ENCODE measurements at regions not wholly inside any gene's neighbourhood (a gene's known extent, or its start where the extent isn't known, plus 50 kb on each side); places are given as distances from the start of the nearest gene placed in this dataset.
A peak's percentile ranks its signal among the peaks of the same experiment; 100 is the strongest.
"Not testable (repeated sequence)": the region's sequence is repeated elsewhere in the genome, so short reads cannot be mapped to it uniquely, and the experiment has no call there.

DNA sequence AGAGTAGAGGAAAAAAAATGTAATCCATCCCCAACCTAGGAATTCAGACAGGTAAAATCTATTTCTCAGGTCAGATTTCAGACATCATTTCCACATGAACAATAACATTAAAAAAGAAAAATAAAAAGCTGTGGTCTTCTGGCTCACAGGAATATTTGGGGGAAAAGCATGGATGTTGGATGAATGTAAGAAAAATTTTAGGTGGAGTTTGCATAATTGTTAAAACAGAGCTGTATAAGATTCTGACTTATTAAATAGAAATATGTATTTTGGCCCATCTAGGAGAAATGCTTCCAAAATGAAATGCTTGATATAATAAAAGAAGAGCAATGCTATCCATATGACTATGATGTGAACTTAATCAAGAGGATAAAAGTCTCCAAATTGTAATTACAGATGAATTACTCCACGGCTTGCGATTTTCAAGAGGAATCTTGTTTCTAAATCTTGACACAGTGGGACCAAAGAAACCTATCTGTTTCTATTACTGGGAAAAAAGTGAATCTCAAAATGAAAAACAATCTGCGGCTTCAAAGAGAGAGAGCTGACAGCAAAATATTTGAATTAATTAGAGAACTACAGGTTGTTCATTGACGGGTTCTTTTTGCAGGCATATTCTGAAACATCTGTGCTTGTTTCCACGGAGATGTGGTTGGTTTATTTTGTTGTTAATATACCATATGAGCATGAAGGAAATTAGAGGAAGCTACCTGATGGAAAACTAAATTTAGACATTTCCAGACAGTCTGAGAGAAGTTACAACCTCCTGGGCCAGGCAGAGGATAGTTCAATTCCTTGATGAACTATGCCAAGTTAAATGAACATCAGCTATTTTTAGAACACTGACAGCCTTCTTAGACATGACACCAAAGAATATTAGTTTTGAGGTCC is 468.7 kb downstream of the PID1 start:
- DNase-seq (ENCODE audit: missing footprints) (no peak), ATAC-seq (no peak)
- intact Hi-C loops (cut with DNase I) = no loop called here

- ATAC-seq (no peak), DNase-seq (ENCODE audit: missing footprints) (no peak)
- intact Hi-C loops (cut with DNase I) = no loop called here
Measured at GRCh38 chr2:228801451-228801850, 469.6 kb downstream of the PID1 start.

- no peak for ATAC-seq
- no peak for DNase-seq (ENCODE audit: missing footprints)
- intact Hi-C loops (cut with DNase I) = no loop called here
Measured at GRCh38 chr2:228799208-228799588, 471.9 kb downstream of the PID1 start.

- ATAC-seq (no peak), DNase-seq (ENCODE audit: missing footprints) (no peak)
- intact Hi-C loops (cut with DNase I) = no loop called here
Measured at GRCh38 chr2:228798458-228799207, 472.5 kb downstream of the PID1 start.

DNA sequence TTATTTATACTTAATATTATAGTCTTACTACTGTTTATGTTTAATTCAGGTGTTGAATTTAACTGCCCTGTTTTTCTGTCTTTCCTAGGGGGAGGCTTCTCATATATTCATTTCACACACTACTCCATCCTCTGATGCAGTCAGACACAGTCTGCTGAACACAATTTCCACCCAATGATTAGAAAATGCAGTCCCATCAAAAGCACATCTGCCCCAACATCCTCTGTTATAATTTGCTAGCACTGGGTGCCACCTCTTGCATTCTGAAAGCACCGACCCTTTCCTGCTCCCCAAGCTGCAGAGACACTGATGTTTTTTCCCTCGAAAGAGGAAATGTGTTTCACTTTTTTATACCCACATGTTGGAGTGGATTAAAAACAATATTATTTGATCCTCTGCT is 474.7 kb downstream of the PID1 start:
- DNase-seq (ENCODE audit: missing footprints) = no peak
- no peak for ATAC-seq
- intact Hi-C loops (cut with DNase I) = no loop called here

- intact Hi-C loops (cut with DNase I) = no loop called here
- ATAC-seq = no peak
- DNase-seq (ENCODE audit: missing footprints) = no peak
Measured at GRCh38 chr2:228793116-228793515, 478.0 kb downstream of the PID1 start.

DNA sequence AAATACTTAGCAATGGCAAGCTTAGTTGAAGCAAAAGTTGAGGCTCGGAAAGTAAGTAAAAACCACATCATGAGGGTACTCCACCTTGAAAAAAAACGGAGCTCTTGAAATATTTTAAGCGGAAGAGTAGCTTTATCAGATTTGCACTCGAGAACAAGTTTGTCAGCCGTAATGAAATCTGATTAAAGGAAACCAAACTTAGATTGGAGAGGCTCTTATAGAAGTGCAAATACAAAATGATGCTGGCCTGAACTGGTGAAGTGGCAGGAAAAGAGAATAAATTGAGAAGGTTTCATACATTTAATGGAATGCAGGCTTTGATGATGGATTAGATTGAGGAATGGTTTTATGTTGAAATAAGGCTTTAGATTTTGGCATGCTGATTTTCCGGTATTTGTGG is 484.2 kb downstream of the PID1 start:
- intact Hi-C loops (cut with DNase I) = no loop called here
- ATAC-seq = no peak
- DNase-seq (ENCODE audit: missing footprints) = no peak

- no peak for DNase-seq (ENCODE audit: missing footprints)
- intact Hi-C loops (cut with DNase I) = no loop called here
- no peak for ATAC-seq
Measured at GRCh38 chr2:228782281-228782680, 488.8 kb downstream of the PID1 start.

DNA sequence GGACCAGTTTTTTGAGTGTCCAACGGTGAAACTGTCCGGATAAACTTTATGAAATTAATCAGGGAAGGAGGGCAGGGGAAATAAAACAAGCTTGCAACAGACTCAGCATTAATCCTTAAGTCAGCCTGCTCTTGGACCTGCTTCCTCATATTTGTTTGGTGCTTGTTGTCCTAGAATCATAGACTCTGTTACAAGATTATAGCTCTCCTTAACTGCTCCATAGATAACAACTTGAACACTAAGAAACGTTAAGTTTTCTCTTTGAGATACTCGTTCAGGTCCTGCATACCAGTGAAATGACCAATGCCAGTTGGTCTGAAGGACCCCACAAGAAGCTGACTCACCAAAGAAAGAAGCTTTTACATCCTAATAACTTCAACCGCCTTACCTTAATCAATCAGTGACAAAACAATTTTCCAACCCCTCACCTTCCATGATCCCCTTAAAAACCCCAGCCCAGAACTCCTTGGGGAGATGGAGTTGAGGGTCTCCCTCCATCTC is 493.2 kb downstream of the PID1 start:
- no peak for ATAC-seq
- DNase-seq (ENCODE audit: missing footprints) = no peak
- intact Hi-C loops (cut with DNase I) = no loop called here

- DNase-seq (ENCODE audit: missing footprints) = no peak
- no peak for ATAC-seq
- intact Hi-C loops (cut with DNase I) = no loop called here
Measured at GRCh38 chr2:228774548-228774947, 496.5 kb downstream of the PID1 start.

DNA sequence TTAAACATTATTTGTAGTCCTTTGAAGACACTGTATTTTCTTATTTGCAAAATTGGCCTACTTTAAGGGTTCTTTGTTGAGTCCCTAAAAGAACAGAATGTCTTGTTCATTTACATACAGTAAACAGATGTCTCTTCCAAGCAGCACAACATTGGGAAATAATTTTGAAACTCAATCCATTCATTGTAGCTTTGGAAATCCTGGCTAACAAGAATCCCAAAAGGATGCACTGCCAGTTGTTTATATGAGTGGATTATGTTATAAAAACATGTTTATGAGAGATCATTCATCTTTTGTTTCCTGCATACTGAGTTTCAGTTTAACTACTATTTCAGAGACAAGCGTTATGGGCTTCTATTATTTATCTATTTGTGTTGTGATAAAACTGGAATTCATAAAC is 499.3 kb downstream of the PID1 start:
- intact Hi-C loops (cut with DNase I) = no loop called here
- DNase-seq (ENCODE audit: missing footprints) (no peak), ATAC-seq (peak; percentile 87)

GRCh38 chr2:228771315-228771714 is 499.8 kb downstream of the PID1 start:
- intact Hi-C loops (cut with DNase I) = no loop called here
- DNase-seq (ENCODE audit: missing footprints) (no peak), ATAC-seq (peak; percentile 30)

DNA sequence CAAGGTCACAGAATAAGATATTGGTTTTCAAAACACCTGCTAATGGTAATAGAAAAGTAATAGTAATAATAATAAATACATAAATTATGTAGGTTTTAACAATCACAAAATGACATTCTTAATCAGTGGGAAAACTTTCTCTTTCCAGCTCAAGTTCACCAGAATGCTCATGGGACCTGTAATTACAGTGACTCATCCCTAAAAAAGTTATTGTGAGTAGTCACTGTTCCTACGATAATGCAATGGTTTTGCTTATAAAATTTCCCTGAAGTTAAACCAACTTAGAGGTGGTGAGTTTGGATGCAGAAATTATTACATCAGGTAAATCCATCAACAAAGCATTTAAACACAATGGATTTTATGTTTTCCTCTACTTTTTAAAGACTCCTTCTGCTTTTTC is 502.3 kb downstream of the PID1 start:
- intact Hi-C loops (cut with DNase I) = no loop called here
- DNase-seq (ENCODE audit: missing footprints) = no peak
- ATAC-seq = no peak

GRCh38 chr2:228768141-228768540 is 502.9 kb downstream of the PID1 start:
- intact Hi-C loops (cut with DNase I); DNase-seq (ENCODE audit: missing footprints); ATAC-seq: not testable (repeated sequence)

GRCh38 chr2:228767196-228767595 is 503.9 kb downstream of the PID1 start:
- intact Hi-C loops (cut with DNase I) = no loop called here
- ATAC-seq (peak; percentile 35), DNase-seq (ENCODE audit: missing footprints) (no peak)

- intact Hi-C loops (cut with DNase I) = no loop called here
- DNase-seq (ENCODE audit: missing footprints) = no peak
- ATAC-seq = no peak
Measured at GRCh38 chr2:228763379-228763981, 507.6 kb downstream of the PID1 start.

DNA sequence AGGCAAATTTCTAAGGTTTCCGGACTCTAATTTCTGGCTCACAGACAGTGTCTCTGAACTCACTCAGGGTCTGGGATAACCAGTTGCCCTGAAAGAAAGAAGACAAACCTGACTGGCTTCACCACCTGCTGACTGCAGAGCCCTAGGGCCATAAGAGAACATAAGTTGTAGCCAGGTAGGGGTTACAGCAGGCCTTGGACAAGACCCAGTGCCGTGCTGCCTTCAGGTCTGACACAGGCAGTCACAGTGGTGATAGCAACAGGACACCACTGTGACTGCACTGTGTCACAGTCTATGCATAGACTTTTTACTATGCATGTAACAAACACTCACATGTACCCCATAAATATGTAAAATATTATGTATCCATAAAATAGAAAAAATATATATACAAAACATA is 508.5 kb downstream of the PID1 start:
- ATAC-seq (peak; percentile 52), DNase-seq (ENCODE audit: missing footprints) (no peak)
- intact Hi-C loops (cut with DNase I) = no loop called here

GRCh38 chr2:228755661-228756060 is 515.4 kb downstream of the PID1 start:
- intact Hi-C loops (cut with DNase I); DNase-seq (ENCODE audit: missing footprints); ATAC-seq: not testable (repeated sequence)

DNA sequence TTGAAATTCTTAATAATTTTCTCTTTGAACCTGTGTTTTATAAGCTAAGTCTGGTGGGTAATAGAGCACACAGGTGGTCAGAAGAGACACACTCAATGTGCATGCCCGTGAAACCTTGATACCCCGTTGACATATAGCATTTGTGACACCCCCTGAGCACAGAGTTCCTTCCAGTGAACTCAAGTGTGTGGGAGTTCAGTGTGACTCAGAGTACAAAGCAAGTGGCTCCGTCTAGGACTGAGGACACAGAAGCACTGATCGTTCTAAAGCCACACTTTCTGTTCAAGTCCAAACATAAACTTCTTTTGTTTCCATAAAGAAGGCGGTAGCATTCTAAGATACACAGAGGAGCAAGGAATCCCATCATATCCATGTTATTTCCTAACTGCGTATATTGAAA is 523.6 kb downstream of the PID1 start:
- DNase-seq (ENCODE audit: missing footprints) (no peak), ATAC-seq (no peak)
- intact Hi-C loops (cut with DNase I) = no loop called here

Measured in Right ventricle myocardium inferior (tissue), 1 donor.